Stimulated activated CD4-positive, alpha-beta T cell treated with anti-CD3 and anti-CD28 coated beads, Interleukin-1b, Interleukin-23, amount 100 ng/mL, for 24 hours (primary cell): ENCODE measurements at regions not wholly inside any gene's neighbourhood (a gene's known extent, or its start where the extent isn't known, plus 50 kb on each side); places are given as distances from the start of the nearest gene placed in this dataset.
"Not testable (repeated sequence)": the region's sequence is repeated elsewhere in the genome, so short reads cannot be mapped to it uniquely, and the experiment has no call there.

Experiments
- DNase-seq, 4 experiments: peaks; one replicate each; pipeline ENCODE4 v3.0.0-alpha.2; 2020; ENCODE audit warnings: low read depth in 4 of 4, low spot score in 1 of 4

DNA sequence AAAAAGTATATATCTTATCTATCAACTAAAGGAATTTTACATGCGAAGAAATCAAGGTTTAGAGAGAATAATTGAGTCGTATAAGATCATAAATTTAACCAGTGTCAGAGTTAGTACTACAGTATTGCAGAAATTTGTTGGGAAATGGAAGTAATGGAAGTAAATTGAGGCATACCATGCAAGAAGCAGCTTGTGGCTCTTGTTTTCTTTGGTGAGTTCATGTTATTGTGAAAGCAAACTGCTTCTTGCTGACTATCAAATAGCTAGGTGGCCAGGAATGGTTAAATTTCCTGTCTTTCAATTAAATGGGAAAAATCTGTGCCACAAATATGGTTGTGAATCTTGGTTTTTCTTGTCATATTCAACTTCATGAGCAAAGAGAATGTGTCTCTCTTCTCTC lies 652.7 kb downstream of the LMO4 start:
- DNase-seq: no peak

DNA sequence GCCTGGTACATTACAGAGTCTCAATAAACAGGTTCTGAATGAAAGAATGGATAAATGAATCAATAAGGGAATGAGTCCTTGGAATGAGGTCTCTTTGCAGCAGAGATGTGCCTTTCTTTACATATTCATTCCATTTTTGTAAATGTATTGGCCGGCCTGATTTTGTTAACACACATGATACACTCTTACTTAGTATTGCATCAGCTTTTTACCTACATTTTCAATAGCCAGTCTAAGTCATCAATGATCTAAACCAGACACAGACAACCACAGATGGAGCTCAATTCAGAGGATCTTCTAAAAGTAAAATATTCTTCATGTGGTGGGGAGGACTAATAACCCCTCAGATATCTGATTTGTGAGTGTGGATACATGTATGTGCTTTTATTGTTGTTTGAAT lies 653.1 kb downstream of the LMO4 start:
- no peak for DNase-seq

DNA sequence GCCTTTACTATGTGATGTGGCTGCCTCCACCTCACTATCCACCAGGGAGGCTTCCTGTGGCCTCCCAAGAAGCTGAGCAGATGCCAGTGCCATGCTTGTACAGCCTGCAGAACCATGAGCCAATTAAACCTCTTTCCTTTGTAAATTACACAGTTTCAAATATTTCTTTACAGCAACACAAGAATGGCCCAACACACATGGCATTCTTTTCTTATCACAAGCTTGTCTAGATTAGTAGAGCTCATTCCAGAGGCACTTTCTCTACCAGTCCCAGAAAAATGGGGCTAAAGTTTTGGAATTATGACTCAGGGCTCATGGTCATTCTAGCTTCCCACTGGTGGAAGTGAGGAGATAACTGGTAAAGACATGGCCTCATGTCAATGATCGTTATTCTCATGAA lies 655.2 kb downstream of the LMO4 start:
- DNase-seq: no peak

DNA sequence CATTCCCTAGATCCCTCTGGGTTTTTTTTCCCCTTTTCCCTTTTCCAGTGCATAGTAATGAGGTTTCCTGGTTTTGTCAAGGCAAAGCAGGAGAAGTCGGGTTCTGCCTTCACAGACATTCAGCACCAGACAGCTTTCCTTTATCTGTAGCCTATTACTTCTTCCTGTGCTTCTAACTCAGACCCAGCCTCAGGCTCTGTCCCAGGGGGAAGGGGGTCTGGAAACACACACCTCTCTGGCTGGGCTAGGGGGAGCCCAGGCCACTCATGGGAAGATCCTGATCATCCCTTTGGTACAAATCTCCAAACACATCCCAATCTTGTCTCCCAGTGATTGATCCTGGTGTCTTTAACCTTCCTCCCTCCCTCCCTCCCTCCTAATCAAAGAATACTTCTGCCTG lies 656.4 kb downstream of the LMO4 start:
- no peak for DNase-seq

DNA sequence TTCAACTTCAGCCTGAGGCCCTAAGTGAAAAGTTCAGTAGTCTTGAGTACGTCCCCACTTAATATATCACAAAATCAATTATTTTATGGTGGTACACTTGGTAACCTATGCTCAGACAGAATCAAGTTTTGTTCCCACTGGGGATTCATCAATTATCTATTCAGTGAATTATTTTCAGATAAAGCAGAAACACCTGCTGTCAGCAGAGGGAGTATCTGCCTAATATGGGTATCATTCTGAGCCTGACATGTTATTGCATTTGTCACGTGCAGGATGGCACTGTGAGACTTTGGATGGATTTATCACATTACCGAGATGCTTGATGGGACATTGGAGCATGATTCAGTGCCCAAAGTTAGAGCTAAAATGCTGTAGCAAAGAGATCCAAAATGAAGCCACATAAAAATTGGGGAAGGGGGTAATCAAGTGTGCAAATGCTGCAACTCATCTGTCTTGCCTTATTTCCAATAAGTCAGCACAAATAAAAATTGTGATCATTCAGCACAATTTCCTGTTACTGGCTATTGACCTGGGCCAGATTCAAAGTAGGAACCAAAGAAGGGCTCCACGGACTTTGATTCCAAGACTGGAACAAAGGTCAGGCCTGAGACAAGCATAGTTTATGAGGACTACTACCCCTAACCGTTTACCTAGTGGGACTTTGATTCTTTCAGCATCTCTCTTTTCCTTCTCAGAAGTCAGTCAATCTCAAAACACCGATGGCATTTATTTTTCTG lies 657.6 kb downstream of the LMO4 start:
- DNase-seq: no peak

DNA sequence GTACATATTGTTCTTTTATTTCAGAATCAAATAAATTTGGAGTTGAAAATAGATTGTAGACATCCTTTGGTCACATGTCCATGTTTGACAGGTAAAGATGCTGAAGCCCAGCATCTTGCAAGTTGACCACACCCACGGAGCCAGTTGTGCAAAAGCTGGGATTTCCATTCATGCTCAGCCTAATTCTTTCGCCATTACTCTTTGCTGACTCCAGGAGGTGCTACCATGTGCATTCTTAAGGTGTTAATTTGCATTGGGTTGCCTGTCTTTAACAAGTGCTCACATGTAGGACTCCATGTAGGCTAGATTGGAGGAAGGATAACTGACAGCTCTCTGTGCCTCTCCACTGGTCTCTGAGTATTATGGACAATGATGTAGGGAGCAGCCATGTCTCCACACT lies 660.7 kb downstream of the LMO4 start:
- no peak for DNase-seq

DNA sequence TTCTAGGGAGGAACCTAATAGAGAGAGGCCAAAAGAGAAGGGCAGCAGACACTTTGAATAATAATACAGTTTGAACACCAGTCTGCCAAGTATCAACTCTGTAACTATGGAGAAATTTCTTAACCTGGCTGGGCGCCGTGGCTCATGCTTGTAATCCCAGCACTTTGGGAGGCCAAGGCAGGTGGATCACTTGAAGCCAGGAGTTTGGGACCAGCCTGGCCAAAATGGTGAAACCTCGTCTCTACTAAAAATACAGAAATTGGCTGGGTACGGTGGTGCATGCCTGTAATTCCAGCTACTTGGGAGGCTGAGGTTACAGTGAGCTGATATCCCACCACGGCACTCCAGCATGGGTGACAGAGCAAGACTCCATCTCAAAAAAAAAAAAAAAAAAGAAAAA lies 663.9 kb downstream of the LMO4 start:
- not testable (repeated sequence) for DNase-seq

DNA sequence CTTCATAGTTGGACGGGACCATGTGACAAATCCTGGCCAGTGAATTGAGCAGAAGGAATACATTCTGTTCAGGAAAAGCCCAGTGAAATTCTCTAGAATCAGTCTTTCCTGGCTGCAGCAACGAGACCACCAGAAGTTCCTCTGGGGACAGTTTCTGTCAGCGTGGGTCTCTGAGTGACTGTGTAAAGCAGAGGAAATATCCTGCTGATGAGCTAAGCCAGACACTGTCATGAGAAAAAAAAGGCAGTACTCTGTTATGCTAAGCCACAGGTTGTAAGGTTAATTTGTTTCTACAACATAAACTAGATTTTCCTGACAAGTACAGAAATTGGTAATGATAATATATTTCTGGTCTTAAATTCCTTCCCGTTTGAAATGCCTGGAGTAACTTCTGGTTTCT lies 664.4 kb downstream of the LMO4 start:
- no peak for DNase-seq

DNA sequence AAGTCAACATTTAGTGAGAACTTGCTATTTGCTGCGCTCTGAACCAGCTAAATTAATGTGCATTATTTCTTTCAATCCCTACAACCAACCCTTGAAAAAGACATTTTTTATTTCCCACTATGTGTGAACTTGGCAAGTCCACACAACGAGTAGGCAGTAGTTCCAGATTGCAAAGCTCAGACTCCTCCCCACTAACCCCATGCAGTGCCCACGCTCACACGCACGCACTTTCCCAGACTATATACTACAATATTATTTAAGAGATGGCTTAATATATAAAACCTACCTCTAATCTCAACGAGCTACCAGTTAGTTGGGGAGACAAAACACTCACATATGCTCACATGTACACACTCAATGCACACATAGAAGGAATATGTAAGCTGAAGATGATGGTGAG lies 671.2 kb downstream of the LMO4 start:
- DNase-seq: no peak

DNA sequence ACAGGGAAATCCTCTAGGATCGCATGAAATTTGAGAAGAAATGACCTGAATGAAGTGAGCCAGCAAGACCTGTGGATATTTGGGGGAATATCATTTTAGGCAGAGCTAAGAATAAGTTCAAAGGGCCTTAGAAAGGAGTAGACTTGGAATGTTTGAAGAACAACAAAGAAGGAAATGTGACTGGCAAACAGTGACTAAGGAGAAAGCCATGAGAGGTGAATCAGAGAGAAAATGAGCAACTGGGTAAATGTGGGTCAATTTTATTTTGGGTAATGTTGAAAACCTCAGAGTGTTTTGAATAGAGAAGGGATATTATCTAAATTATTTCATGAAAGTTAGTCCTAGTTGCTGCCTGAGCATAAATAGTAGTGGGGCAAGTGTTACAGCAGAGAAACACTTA lies 672.8 kb downstream of the LMO4 start:
- DNase-seq: no peak

DNA sequence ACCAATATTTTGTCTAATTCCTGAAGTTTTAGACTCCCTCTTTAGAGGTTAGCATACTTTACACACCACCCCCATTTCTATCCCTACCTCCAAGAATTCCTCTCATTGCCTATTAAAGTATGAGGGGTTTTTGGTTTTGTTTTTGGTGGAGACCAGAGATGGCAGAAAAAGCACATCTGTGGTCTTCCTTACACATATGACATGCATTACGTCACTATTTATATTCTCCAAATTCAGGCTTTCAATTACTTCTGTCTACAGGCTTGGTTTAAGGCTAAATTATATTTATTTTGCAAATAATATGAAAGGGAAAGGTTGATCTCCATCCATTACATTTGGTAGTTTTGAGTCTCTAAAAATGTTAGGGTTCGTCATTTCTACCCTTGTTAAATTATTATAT lies 674.6 kb downstream of the LMO4 start:
- no peak for DNase-seq

DNA sequence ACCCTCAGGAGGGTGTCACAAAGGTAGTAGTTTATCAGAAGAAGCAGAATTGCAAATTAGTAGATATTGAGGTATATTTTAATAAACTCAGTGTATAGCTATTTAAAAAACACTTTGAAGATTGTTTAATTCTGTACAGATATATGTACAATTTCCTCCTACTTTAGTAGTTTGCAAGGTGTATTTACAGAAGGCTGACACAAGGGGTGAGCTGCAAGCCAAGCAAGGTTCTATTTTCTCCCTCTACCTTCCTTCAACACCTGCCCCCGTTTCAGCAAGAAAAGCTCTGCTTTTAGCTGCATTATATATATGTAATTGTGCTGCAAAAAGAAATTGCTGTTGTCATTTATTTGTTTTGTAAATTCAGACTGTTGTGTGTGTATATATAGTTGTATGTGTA lies 674.2 kb upstream of the PKN2 start:
- DNase-seq: no peak

DNA sequence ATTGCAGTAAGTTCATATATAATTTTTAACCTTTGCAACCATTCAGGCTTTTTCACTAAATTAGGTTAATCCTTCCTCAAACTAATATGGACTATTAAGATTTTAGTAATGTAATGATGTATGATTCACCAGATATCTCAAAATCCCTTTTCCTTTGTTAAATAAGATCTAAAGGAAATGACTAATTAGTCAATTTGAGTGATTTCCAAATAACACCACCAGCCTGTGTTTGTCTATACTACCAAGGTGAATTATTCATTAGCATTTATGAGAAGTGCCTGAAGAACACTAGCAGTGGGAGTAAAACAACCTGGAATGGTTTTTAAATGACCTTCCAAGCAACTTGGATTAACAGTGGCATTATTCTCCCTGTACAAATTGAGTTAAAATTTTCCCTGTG lies 670.6 kb upstream of the PKN2 start:
- DNase-seq: no peak

DNA sequence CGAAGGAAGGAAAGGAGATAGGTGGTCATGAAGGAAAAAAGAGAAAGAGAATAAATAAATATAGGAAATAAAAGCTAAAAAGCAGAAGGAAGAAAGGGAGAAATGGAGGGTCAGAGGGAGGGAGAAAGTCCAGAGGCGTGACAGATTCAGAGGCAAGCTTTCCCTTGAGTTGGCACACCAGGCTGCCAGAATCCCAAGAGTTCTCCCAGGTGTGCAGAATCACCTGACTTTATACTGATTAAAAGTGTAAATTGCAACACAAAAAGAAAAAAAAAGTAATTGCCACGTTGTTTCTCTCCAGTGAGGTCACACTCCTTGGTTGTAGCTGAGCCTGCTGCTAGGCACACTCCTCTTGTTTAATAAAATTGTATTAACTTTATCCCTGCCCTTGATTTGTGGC lies 669.9 kb upstream of the PKN2 start:
- no peak for DNase-seq

DNA sequence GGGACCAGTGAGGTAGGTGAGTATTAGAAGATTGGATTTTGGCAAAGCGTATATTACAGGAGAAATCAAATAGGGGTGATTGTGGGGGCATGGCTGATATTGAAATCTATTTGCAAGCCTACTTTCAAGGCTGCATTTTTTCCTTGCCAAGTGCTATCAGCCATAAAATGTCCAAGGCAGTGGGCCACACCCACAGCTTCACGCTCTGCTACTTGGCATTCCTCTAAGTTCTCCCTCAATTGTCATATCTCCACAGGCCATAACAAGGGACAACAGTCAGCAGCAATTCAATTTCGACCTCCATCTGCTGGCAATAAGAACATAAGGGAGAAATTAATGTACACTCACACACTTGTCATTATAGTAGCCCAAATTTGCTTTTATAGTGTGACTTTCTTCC lies 667.1 kb upstream of the PKN2 start:
- DNase-seq: no peak

DNA sequence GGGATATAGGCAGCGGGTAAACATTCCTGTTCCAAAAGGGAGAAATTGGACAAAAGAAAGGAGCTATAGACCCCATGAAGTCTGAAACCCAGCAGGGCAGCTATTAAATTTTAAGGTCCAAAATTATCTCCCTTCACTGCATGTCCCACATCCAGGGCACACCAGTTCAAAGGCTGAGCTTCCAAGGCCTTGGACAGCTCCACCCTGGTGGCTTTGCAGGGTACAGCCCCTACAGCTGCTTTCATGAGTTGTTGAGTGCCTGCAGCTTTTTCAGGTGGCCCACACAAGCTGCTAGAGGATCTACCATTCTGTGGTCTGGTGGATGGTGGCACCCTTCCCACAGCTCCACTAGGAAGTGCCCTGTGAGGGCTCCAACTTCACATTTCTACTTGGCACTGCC lies 662.5 kb upstream of the PKN2 start:
- no peak for DNase-seq

DNA sequence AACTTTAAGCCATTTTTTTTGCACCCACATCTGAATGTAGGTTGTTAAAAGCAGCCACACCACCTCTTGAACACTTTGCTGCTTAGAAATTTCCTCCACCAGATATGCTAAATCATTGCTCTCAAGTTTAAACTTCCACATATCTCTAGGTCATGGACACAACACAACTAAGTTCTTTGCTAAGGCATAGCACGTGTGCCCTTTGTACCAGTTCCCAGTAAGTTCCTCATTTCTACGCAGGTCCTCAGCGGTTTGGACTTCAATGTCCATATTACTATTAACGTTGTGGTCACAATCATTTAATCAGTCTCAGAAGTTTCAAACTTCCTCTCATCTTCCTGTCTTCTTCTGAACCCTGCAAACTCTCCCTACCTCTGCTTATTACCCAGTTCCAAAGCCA lies 661.6 kb upstream of the PKN2 start:
- DNase-seq: no peak

DNA sequence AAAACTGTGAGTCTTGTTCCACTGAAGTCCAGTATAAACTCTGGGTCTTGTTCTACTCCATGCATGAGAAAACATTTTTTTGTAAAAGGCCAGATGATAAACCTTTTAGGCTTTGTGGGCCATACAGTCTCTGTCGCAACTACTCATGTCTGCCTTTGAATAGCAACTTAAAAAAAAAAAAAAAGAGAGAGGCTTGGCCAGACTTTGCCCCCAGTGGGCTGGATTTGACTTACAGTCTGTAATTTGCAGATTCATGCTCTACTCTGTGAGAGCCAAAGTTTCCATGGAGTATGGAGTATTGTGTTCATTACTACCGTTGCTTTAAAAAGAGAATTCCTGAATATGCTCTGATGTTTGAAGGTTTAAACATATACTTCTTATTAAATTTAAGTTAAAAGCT lies 654.9 kb upstream of the PKN2 start:
- DNase-seq: no peak

DNA sequence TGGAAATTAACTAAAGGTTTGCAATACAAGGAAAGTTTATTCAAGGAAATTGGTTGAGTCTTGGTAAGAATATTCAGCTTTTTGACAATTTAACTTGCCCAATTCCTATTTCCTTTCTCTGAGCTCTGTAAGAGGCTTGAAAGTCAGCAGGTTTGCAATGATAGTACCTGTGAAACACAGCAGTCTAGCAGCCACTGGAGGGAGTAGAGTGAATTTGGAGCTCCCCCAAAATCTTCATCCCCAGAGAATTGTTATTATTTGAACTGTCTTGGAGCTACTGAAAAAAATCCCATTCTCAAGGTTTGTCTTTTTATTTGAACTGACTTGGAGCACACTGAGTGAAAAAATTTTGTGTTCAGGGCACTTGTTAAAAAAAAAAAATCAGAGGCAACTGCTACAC lies 654.2 kb upstream of the PKN2 start:
- no peak for DNase-seq

DNA sequence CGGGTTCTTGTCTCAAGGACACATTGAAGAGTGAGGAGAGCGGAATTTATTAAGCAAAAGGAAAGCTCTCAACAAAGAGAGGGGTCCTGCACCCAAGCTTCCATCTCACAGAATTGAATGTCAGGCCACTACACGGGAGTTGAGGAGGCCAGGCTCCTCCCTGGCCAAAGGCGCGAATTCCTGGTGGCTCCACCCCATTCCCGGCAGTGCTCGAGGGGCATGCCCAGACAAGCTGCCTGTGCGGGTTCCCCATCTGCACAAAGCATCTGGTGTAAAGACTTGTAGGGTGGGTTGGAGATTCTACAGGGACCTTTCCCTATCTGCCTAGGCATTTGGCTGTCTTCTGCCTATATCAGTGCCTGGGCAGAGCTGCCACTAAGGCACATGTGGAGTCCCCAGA lies 648.5 kb upstream of the PKN2 start:
- DNase-seq: no peak

DNA sequence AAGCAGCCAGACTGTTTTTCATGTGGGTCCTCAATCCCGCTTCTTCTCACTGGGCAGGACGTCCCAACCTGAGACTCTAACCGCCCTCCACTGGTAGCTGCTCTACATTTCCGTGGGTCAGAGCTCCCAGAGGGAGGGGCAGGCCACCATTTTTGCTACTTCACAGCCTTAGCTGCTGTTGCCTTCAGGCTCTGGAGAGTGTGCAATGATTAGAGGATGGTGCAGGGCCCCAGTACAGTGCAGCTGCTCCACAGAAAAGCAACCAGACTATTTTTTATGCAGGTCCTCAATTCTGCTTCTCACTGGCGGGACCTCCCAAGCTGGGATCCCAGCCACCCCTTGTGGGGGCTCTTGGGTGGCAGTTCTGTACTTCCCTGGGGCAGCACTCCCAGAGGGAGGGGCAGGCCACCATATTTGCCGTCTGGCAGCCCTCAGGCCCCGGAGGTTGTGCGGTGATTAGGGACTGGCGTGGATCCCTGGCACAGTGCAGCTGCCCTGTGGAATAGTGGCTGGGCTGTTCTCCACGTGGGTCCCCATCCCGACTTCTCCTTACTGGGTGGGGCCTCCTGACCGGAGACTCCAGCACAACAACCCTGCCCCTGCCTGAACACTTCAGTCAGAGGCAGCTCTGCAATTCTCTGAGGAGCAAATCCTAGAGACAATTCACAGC lies 647.6 kb upstream of the PKN2 start:
- no peak for DNase-seq

DNA sequence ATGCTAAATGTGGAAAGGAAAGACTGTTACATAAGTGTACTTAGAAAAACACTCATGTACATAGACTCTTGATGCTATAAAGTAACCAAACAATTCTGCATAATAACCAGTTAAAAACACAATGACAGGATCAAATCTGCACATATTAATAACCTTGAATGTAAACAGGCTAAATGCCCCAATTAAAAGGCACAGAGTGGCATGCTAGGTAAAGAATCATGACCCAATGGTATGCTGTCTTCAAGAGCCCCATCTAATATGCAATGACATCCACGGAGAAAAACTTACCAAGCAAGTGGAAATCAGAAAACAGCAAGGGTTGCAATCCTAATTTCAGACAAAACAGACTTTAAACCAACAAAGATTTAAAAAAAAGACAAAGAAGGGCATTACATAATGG lies 644.8 kb upstream of the PKN2 start:
- no peak for DNase-seq

DNA sequence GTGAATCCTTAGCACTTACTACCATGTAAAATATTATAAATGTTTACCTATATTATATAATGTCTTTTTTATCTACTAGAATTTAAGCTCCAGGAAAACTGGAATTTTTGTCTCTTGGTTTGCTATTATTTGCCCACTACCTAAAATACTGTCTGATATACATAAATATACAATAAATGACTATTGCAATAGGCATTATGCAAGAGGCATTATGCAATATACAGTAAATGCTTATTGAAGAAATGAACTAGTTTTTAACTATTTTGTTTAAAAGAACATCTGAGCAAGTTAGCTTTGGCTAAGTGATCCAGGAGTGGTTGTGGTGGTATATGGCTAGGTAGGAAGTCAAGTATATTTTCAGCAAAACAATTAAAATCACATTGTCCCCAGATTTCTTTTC lies 640.2 kb upstream of the PKN2 start:
- DNase-seq: no peak
